ENCODE measurements at regions not wholly inside any gene's neighbourhood (a gene's known extent, or its start where the extent isn't known, plus 50 kb on each side); places are given as distances from the start of the nearest gene placed in this dataset.

- DNase-seq: no peak
Observed at GRCh38 chr2:7988440-7988839, 693.4 kb upstream of the ID2 start.

GRCh38 chr2:7989823-7990222, 692.0 kb upstream of the ID2 start:
- no peak for DNase-seq

- DNase-seq: no peak
Observed at GRCh38 chr2:7992612-7993602, 688.9 kb upstream of the ID2 start.

- DNase-seq: no peak
Observed at GRCh38 chr2:7994397-7994951, 687.4 kb upstream of the ID2 start.

- no peak for DNase-seq
Observed at GRCh38 chr2:7997279-7997678, 684.6 kb upstream of the ID2 start.

GRCh38 chr2:7999683-8000476, 682.0 kb upstream of the ID2 start:
- DNase-seq: no peak

GRCh38 chr2:8000870-8001269, 681.0 kb upstream of the ID2 start:
- no peak for DNase-seq

DNA sequence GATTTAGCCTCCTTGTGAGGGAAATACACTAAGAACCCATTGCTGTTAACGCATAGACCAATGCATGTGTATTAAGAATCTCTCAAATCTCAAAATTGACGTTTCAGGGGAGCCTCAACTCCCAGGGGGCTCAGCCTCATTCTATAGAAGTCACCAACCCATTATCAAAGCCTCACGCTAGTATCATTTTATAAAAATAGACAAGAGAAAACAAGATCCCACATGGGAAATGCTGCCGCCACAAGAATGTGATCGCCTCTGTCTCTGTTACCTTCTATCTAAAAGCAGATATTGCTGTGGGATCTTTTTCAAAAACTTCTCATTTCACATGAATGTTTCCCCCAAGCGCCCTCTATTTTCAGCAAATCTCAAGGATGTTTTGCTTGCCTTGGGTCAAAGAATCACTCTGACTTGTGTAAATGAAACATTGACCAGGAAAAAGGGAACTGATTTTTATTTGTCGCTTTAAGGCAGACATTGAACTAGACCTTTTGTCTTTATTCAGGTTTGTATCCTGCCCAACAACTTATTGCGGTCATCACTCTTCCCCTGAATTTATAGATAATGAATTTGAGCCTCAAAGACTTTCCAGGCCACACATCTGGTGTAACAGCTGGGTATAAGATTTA, 679.0 kb upstream of the ID2 start:
- no peak for DNase-seq

GRCh38 chr2:8003462-8004075, 678.3 kb upstream of the ID2 start:
- no peak for DNase-seq

DNA sequence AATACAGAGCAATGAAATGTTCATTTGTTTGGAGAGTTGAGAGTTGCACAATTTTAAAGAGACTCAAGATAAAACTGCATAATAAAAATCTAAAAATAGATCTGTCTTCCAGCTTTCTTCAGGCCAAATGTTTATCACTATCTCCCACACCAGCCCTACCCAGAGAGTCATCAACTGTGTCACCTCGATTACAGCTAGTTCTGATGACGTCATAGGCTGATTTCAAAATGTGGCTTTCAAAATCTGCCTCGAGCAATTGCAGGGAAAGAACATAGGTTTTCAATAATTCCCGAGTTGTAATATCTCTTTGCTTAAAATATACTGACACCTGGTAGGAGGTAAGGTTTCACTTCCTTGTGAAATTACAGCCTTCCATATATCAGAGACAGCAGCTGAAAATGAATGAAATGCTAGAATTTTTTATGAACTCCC, 677.6 kb upstream of the ID2 start:
- no peak for DNase-seq

DNA sequence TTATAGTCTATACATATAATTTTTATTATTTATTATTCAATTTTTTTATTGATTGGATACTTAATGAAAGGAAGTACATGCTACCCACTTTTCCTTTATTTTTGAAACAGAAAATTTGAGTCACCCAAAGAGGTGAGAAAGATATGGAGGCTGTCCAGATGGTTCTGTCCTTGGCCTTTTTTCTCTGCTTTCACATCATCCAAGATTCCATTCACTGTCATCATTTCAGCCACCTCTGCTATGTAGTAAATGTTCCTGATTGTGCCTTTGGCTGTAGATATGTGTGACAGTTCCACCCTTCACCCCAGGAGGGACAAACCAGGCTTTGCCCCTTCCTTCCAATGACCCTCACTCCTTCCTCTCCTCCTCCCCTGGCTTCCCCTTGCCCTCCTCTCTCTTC, 675.7 kb upstream of the ID2 start:
- DNase-seq: no peak

- DNase-seq: no peak
Observed at GRCh38 chr2:8006626-8007025, 675.2 kb upstream of the ID2 start.

GRCh38 chr2:8009010-8009597, 672.8 kb upstream of the ID2 start:
- DNase-seq: no peak

- no peak for DNase-seq
Observed at GRCh38 chr2:8015848-8016600, 665.8 kb upstream of the ID2 start.

- DNase-seq: no peak
Observed at GRCh38 chr2:8016688-8017087, 665.2 kb upstream of the ID2 start.

- DNase-seq: no peak
Observed at GRCh38 chr2:8018956-8019355, 662.9 kb upstream of the ID2 start.

DNA sequence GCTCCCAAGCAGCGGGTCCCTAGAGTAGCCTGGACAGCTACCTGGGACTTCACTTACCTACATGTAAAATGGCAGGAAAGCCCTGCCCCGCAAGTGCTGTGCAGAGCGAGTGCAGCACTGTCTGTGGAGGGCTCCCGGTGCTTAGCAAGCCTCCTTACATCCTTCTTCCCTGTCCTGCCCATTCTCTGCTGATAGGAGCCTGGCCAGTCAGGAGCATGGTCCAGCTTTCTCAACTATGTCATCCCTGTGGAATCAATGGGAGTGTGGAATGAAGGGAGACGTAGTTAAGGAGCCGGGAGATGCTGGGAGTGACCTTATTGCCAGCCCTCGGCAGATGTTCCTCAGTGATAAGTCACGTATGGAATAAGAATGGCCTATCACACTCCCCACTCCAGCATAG, 661.9 kb upstream of the ID2 start:
- no peak for DNase-seq

DNA sequence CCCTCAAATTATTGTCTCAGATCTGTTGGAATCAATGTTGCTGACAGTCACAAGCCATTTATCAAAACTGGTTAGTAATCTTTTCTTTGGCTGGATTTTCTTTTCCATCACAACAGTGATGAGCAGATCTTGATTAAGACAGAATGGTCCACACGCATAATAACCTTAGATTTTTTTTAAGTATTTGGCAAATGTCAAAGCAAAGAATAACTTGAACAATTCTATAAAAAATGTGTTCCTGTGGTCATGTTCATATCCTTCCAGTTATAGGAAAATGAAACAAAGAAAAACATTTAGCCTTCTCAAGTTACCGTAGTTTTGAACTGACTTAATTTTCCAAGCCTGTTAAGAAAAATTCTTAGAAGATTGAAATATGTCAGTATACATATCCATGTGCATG, 659.9 kb upstream of the ID2 start:
- no peak for DNase-seq

DNA sequence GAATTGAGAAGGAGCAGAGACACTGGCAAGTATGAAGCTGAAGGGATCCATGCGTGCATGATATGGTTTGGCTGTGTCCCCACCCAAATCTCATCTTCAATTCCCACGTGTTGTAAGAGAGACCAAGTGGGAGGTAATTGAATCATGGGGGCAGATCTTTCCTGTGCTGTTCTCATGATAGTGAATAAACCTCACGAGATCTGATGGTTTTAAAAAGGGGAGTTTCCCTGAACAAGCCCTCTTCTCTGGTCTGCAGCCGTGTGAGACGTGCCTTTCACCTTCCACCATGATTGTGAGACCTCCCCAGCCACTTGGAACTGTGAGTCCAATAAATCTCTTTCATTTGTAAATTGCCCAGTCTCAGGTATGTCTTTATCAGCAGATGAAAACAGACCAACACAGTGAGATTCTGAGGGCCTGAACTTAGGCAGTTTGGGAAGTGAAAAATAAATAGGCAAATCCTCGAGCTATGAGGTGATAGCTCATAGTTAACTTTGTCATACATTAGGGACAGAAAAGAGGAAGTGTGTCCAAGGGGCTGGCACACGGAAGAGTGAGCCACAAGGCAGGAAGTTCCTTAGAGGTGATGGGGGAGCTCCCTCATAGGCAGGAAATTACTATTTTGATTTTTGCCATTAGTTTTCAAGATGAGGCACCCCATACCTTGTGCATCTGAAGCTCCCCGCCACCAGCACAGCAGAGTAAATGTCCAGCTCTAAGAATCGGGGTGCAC, 658.8 kb upstream of the ID2 start:
- DNase-seq: no peak

GRCh38 chr2:8024506-8024905, 657.4 kb upstream of the ID2 start:
- DNase-seq: no peak

DNA sequence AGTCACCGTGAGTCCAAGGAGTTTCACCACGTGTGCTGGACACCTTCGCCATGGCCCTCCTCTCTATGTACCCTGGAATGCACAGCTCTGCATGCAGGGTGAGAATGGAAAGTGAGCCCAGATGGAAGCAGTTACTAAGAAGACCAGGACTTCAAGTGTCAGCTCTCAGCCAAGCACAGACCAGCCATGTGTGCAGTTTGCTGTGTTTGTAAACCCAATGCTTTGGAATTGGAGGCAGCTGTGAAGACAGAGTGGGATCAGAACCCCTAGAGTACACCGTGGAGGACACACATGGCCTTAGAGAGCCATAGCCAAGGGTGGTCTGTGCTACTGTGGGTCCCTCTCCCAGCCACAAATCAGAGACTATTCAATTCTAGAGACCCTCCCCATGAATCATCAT, 655.5 kb upstream of the ID2 start:
- DNase-seq: no peak
